H1 (cell line): ENCODE measurements at regions not wholly inside any gene's neighbourhood (a gene's known extent, or its start where the extent isn't known, plus 50 kb on each side); places are given as distances from the start of the nearest gene placed in this dataset.

Source experiments
- CREB1 ChIP-seq: IDR thresholded peaks from 2 replicates; pipeline ENCODE4 v1.6.1; 2012; ENCODE audit warnings: inconsistent platforms
- EZH2 ChIP-seq: fragments of 200-600 bp; sonication (generic); IDR thresholded peaks from 2 replicates; pipeline ENCODE4 v1.7.1; 2012; ENCODE audit warnings: low read depth, mild to moderate bottlenecking, moderate library complexity, low read length, inconsistent platforms; ENCODE audit not compliant: severe bottlenecking
- POLR2A ChIP-seq, 2 experiments: IDR thresholded peaks; 1 replicate in 1 of 2; 2 replicates in 1 of 2; pipeline ENCODE4 v1.6.1; 2011; ENCODE audit warnings: low read depth in 2 of 2, low read length in 2 of 2, mild to moderate bottlenecking in 2 of 2; ENCODE audit errors: control extremely low read depth in 1 of 2
- POU5F1 ChIP-seq: IDR thresholded peaks from 2 replicates; pipeline ENCODE4 v1.6.1; 2011; ENCODE audit warnings: low read depth, mild to moderate bottlenecking, low read length, moderate library complexity
- RFX5 ChIP-seq: IDR thresholded peaks from 2 replicates; pipeline ENCODE4 v1.6.1; 2011; ENCODE audit warnings: low read depth, low read length, improper control_type of control experiment, borderline replicate concordance
- SP2 ChIP-seq: IDR thresholded peaks from 2 replicates; pipeline ENCODE4 v1.6.1; 2012; ENCODE audit warnings: mild to moderate bottlenecking, low read length, inconsistent platforms
- TAF1 ChIP-seq: IDR thresholded peaks from 2 replicates; pipeline ENCODE4 v1.6.1; 2011; ENCODE audit warnings: mild to moderate bottlenecking, low read depth, low read length
- TAF7 ChIP-seq: optimal IDR thresholded peaks from 2 replicates; pipeline ENCODE3; 2011; ENCODE audit warnings: low read depth, mild to moderate bottlenecking, inconsistent platforms, low read length, moderate library complexity, borderline replicate concordance
- TF ChIP-seq, protein P1 (sequence below), 3 experiments: IDR thresholded peaks; 1 replicate in 2 of 3; 2 replicates in 1 of 3; pipeline versions ENCODE4 v1.5.1 to v1.6.1; 2011; ENCODE audit warnings: low read length in 3 of 3, mild to moderate bottlenecking in 3 of 3, inconsistent platforms in 2 of 3, low read depth in 1 of 3, moderate library complexity in 1 of 3; ENCODE audit not compliant: insufficient read depth in 1 of 3; ENCODE audit errors: control extremely low read depth in 1 of 3
- TF ChIP-seq, protein P2 (sequence below): IDR thresholded peaks from 2 replicates; pipeline ENCODE4 v1.6.1; 2012; ENCODE audit warnings: low read length, inconsistent platforms

DNA sequence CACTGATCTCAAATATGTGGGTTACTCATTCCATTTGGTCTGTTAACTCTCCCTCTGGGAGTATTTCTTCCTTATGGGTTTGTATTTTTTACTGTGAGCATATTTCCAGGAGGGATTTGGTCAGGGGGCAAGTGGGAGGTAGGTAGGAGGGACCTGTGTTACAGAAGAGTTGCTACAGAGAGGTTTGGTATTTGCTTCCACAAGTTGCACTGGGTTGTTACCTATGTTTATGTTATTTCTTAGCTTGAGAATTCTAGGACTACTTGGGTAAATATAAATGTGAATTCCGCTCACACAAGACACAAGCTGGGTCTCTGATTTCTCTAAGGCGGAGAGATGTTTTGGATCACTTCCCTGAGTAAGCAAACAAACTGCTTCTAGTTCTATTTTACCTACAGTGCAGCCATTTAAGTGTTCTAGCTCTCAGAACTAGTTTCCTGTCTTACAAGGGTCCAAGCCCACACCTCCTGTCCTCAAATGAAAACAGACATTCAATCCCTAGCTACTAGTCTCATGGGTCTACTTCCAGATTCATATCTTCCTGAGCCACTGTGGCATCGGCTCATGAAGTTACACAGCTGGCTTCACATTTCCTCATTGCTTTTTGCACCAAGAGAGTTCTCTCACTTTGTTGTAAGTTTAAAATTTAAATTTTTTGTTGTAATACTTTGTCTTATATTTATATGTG is 75.4 kb upstream of the PPP1R3C start:
- TF ChIP-seq EZH2 (no peak), TAF7 (no peak), SP2 (no peak), TAF1 (no peak), CREB1 (no peak), POU5F1 (no peak), POLR2A (IDR thresholded peaks at IDR 0.05; ENCODE audit: control extremely low read depth in 1 of 2, low read depth in 2 of 2, low read length in 2 of 2) (no peak), RFX5 (no peak)
- TF ChIP-seq, protein P1, sequence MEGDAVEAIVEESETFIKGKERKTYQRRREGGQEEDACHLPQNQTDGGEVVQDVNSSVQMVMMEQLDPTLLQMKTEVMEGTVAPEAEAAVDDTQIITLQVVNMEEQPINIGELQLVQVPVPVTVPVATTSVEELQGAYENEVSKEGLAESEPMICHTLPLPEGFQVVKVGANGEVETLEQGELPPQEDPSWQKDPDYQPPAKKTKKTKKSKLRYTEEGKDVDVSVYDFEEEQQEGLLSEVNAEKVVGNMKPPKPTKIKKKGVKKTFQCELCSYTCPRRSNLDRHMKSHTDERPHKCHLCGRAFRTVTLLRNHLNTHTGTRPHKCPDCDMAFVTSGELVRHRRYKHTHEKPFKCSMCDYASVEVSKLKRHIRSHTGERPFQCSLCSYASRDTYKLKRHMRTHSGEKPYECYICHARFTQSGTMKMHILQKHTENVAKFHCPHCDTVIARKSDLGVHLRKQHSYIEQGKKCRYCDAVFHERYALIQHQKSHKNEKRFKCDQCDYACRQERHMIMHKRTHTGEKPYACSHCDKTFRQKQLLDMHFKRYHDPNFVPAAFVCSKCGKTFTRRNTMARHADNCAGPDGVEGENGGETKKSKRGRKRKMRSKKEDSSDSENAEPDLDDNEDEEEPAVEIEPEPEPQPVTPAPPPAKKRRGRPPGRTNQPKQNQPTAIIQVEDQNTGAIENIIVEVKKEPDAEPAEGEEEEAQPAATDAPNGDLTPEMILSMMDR (IDR thresholded peaks at IDR 0.05; ENCODE audit: control extremely low read depth in 1 of 3, insufficient read depth in 1 of 3, low read depth in 1 of 3, low read length in 3 of 3) = no peak
- TF ChIP-seq, protein P2, sequence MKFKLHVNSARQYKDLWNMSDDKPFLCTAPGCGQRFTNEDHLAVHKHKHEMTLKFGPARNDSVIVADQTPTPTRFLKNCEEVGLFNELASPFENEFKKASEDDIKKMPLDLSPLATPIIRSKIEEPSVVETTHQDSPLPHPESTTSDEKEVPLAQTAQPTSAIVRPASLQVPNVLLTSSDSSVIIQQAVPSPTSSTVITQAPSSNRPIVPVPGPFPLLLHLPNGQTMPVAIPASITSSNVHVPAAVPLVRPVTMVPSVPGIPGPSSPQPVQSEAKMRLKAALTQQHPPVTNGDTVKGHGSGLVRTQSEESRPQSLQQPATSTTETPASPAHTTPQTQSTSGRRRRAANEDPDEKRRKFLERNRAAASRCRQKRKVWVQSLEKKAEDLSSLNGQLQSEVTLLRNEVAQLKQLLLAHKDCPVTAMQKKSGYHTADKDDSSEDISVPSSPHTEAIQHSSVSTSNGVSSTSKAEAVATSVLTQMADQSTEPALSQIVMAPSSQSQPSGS = no peak
